ENCODE measurements at regions not wholly inside any gene's neighbourhood (a gene's known extent, or its start where the extent isn't known, plus 50 kb on each side); places are given as distances from the start of the nearest gene placed in this dataset.

- TF ChIP-seq EP300 (IDR thresholded peaks at IDR 0.05; ENCODE audit: borderline replicate concordance in 1 of 2, low read depth in 1 of 2, low read length in 1 of 2) (no peak), GATA2 (CRISPR knock-in tag; IDR thresholded peaks at IDR 0.05) (no peak)
- Histone ChIP-seq H3K9me3 (no peaks in the 10 kb centered on the region), H4K20me1 (ENCODE audit: insufficient read depth) (no peaks in the 10 kb centered on the region), H3K36me3 (replicated peaks in 1 of 2; ENCODE audit: control insufficient read depth in 1 of 2, insufficient read depth in 2 of 2, low read length in 1 of 2) (no peaks in the 10 kb centered on the region), H3K79me2 (ENCODE audit: insufficient read depth) (no peaks in the 10 kb centered on the region), H3K9ac (no peak overlapping the region), H3K4me1 (ENCODE audit: control insufficient read depth in 1 of 2, insufficient read depth in 2 of 2, low read depth in 1 of 2, low read length in 1 of 2) (no peaks in the 10 kb centered on the region; a peak in 1 of 4 replicates), H2AFZ (ENCODE audit: low read depth) (no peak overlapping the region), H3K27ac (ENCODE audit: low read depth in 2 of 2, low read length in 1 of 2) (no peak overlapping the region), H3K4me2 (no peak overlapping the region), H3K9me2 (no peaks in the 10 kb centered on the region), H3K27me3 (ENCODE audit: insufficient read depth) (no peaks in the 10 kb centered on the region), H3F3A (replicated peaks; ENCODE audit: insufficient read depth) (no peaks in the 10 kb centered on the region), H3K4me3 (ENCODE audit: low read depth in 2 of 2, low read length in 1 of 2) (no peak overlapping the region)
- ChIA-PET POLR2A (no interaction called here), CTCF (interaction anchor here (0.7 to 1.0 kb wide), 4 partner anchors 10 to 49 kb away, joined by 3 read pairs; no protein-coding TSS in a partner anchor)
- DNase-seq: no peak
- 38% methylated on average over 3 of the region's 4 CpGs for WGBS (ENCODE audit: low lambda C conversion rate)
These were observed 167.9 kb upstream of the ZC3H12A start for GRCh38 chr1:37306461-37306860.

GRCh38 chr1:37306871-37307270 is 167.5 kb upstream of the ZC3H12A start:
- DNase-seq: no peak
- no peaks in the 10 kb centered on the region for H3K36me3 ChIP-seq (replicated peaks in 1 of 2; ENCODE audit: control insufficient read depth in 1 of 2, insufficient read depth in 2 of 2, low read length in 1 of 2)
- no peaks in the 10 kb centered on the region for H3K9me2 ChIP-seq
- H3K27me3 ChIP-seq (ENCODE audit: insufficient read depth): no peaks in the 10 kb centered on the region
- H3K9me3 ChIP-seq: no peaks in the 10 kb centered on the region
- POLR2A ChIA-PET: no interaction called here
- no peak overlapping the region for H3K27ac ChIP-seq (ENCODE audit: low read depth in 2 of 2, low read length in 1 of 2)
- 36% methylated on average over 5 of the region's 11 CpGs for WGBS (ENCODE audit: low lambda C conversion rate)
- no peak overlapping the region for H3K4me3 ChIP-seq (ENCODE audit: low read depth in 2 of 2, low read length in 1 of 2)
- H3K4me1 ChIP-seq (ENCODE audit: control insufficient read depth in 1 of 2, insufficient read depth in 2 of 2, low read depth in 1 of 2, low read length in 1 of 2): no peaks in the 10 kb centered on the region; a peak in 1 of 4 replicates
- no peak overlapping the region for H3K9ac ChIP-seq
- no peak overlapping the region for H2AFZ ChIP-seq (ENCODE audit: low read depth)
- no peaks in the 10 kb centered on the region for H4K20me1 ChIP-seq (ENCODE audit: insufficient read depth)
- no peaks in the 10 kb centered on the region for H3F3A ChIP-seq (replicated peaks; ENCODE audit: insufficient read depth)
- CTCF ChIA-PET: interaction anchor here (0.7 to 1.0 kb wide), 4 partner anchors 10 to 49 kb away, joined by 3 read pairs; no protein-coding TSS in a partner anchor
- H3K79me2 ChIP-seq (ENCODE audit: insufficient read depth): no peaks in the 10 kb centered on the region
- TF ChIP-seq TEAD4 (IDR thresholded peaks at IDR 0.05; ENCODE audit: borderline replicate concordance, insufficient read depth) (no peak), NRF1 (IDR thresholded peaks at IDR 0.05; ENCODE audit: low read depth, low read length) (no peak), GATA2 (CRISPR knock-in tag; IDR thresholded peaks at IDR 0.05) (no peak), MXI1 (IDR thresholded peaks at IDR 0.05; ENCODE audit: low read depth, low read length) (no peak), MEF2A (IDR thresholded peaks at IDR 0.05; ENCODE audit: borderline replicate concordance, low read depth) (no peak), REST (IDR thresholded peaks at IDR 0.05; ENCODE audit: low read depth, low read length) (no peak), USF2 (IDR thresholded peaks at IDR 0.05; ENCODE audit: borderline replicate concordance, low read depth, low read length) (no peak), IRF3 (IDR thresholded peaks at IDR 0.05; ENCODE audit: low read depth, low read length) (no peak), ELF1 (IDR thresholded peaks at IDR 0.05) (no peak), FOSL2 (IDR thresholded peaks at IDR 0.05; ENCODE audit: borderline replicate concordance, low read depth) (no peak)
- H3K4me2 ChIP-seq: no peak overlapping the region

Data from SK-N-SH (cell line).